Keratinocyte (primary cell): ENCODE measurements at regions not wholly inside any gene's neighbourhood (a gene's known extent, or its start where the extent isn't known, plus 50 kb on each side); places are given as distances from the start of the nearest gene placed in this dataset.

Experiments
- DNase-seq: peaks from one replicate; pipeline ENCODE4 v3.0.0-alpha.2; 2011; ENCODE audit warnings: low read depth, missing footprints, low spot score
- FAIRE-seq: peaks from 2 replicates; lab custom pipeline; 2011; peaks lifted over from hg19 to GRCh38; lab: Jason Lieb, UNC
- H2AFZ ChIP-seq: 2 replicates; pipeline ENCODE4 v1.6.0; 2012; ENCODE audit warnings: low read length, control low read depth, inconsistent platforms; ENCODE audit not compliant: control insufficient read depth
- H3K27ac ChIP-seq: 2 replicates; pipeline ENCODE4 v1.5.1; 2011; ENCODE audit warnings: low read length; ENCODE audit not compliant: control insufficient read depth, insufficient read depth
- H3K27me3 ChIP-seq: 3 replicates; pipeline ENCODE4 v1.6.0; 2011; ENCODE audit warnings: low read length; ENCODE audit not compliant: control insufficient read depth, insufficient read depth; ENCODE audit errors: extremely low read depth
- H3K36me3 ChIP-seq, 2 experiments: 2 replicates in 1 of 2; 3 replicates in 1 of 2; pipeline ENCODE4 v1.5.1; 2011; ENCODE audit warnings: low read length in 2 of 2, mild to moderate bottlenecking in 1 of 2; ENCODE audit not compliant: control insufficient read depth in 2 of 2, insufficient read depth in 2 of 2; ENCODE audit errors: extremely low read depth in 1 of 2
- H3K4me1 ChIP-seq: 3 replicates; pipeline ENCODE4 v1.5.1; 2011; ENCODE audit warnings: low read length; ENCODE audit not compliant: control insufficient read depth, insufficient read depth; ENCODE audit errors: extremely low read depth
- H3K4me2 ChIP-seq: 3 replicates; pipeline ENCODE4 v1.6.0; 2011; ENCODE audit warnings: low read depth, low read length; ENCODE audit not compliant: control insufficient read depth, insufficient read depth; ENCODE audit errors: extremely low read depth
- H3K4me3 ChIP-seq, 3 experiments: fragments of 200-600 bp in 1 of 3; sonication (generic) in 1 of 3; 2 replicates in 2 of 3; 3 replicates in 1 of 3; pipeline ENCODE4 v1.5.1; 2011 to 2016; ENCODE audit warnings: low read length in 3 of 3, mild to moderate bottlenecking in 3 of 3, control low read depth in 2 of 3, inconsistent platforms in 1 of 3, low read depth in 1 of 3, mixed read lengths in 1 of 3, mixed run types in 1 of 3, moderate library complexity in 1 of 3; ENCODE audit not compliant: control insufficient read depth in 2 of 3, insufficient read depth in 2 of 3; ENCODE audit errors: extremely low read depth in 1 of 3
- H3K79me2 ChIP-seq: 2 replicates; pipeline ENCODE4 v1.6.0; 2012; ENCODE audit warnings: low read length; ENCODE audit not compliant: control insufficient read depth, insufficient read depth
- H3K9ac ChIP-seq: 3 replicates; pipeline ENCODE4 v1.6.0; 2011; ENCODE audit warnings: low read length; ENCODE audit not compliant: control insufficient read depth, insufficient read depth; ENCODE audit errors: extremely low read depth
- H3K9me1 ChIP-seq: 3 replicates; pipeline ENCODE4 v1.6.0; 2011; ENCODE audit warnings: low read length; ENCODE audit not compliant: control insufficient read depth, insufficient read depth; ENCODE audit errors: extremely low read depth
- H3K9me3 ChIP-seq: 2 replicates; pipeline ENCODE4 v1.5.1; 2012; ENCODE audit warnings: low read depth, low read length; ENCODE audit not compliant: control insufficient read depth
- H4K20me1 ChIP-seq: 3 replicates; pipeline ENCODE4 v1.6.0; 2011; ENCODE audit warnings: low read length; ENCODE audit not compliant: control insufficient read depth, insufficient read depth; ENCODE audit errors: extremely low read depth
- EZH2 ChIP-seq: IDR thresholded peaks from one replicate; pipeline ENCODE4 v1.6.1; 2012; ENCODE audit warnings: inconsistent platforms, mild to moderate bottlenecking, low read length, moderate library complexity
- dilution Hi-C: fragments of 300-500 bp; cut with MboI; formaldehyde crosslinking; loops from one replicate; pipeline ENCODE4 v1.7.0; 2020; ENCODE audit warnings: low sequenced_read_pairs; ENCODE audit not compliant: extremely low pct_ligation_motif_present
- TF ChIP-seq, protein P1 (sequence below), 3 experiments: IDR thresholded peaks in 1 of 3; conservative IDR thresholded peaks in 1 of 3; optimal IDR thresholded peaks in 1 of 3; 2 replicates in 2 of 3; 3 replicates in 1 of 3; pipeline versions ENCODE3 to v1.5.1; 2011; ENCODE audit warnings: low read length in 3 of 3, mild to moderate bottlenecking in 3 of 3, moderate library complexity in 2 of 3, control low read depth in 1 of 3, inconsistent platforms in 1 of 3; ENCODE audit not compliant: insufficient read depth in 2 of 3; ENCODE audit errors: extremely low read depth in 1 of 3

GRCh38 chr21:16004523-16004922 lies 274.7 kb downstream of the USP25 start:
- Histone ChIP-seq H2AFZ (no peak overlapping the region), H3K9me1 (no peaks in the 10 kb centered on the region), H3K9me3 (no peaks in the 10 kb centered on the region), H3K36me3 (no peaks in the 10 kb centered on the region), H3K27ac (no peak overlapping the region), H4K20me1 (no peaks in the 10 kb centered on the region), H3K4me1 (no peaks in the 10 kb centered on the region), H3K4me2 (no peak overlapping the region), H3K4me3 (no peak overlapping the region), H3K79me2 (no peaks in the 10 kb centered on the region), H3K9ac (no peak overlapping the region), H3K27me3 (no peaks in the 10 kb centered on the region)
- dilution Hi-C loops: no loop called here
- no peak for TF ChIP-seq EZH2
- TF ChIP-seq, protein P1, sequence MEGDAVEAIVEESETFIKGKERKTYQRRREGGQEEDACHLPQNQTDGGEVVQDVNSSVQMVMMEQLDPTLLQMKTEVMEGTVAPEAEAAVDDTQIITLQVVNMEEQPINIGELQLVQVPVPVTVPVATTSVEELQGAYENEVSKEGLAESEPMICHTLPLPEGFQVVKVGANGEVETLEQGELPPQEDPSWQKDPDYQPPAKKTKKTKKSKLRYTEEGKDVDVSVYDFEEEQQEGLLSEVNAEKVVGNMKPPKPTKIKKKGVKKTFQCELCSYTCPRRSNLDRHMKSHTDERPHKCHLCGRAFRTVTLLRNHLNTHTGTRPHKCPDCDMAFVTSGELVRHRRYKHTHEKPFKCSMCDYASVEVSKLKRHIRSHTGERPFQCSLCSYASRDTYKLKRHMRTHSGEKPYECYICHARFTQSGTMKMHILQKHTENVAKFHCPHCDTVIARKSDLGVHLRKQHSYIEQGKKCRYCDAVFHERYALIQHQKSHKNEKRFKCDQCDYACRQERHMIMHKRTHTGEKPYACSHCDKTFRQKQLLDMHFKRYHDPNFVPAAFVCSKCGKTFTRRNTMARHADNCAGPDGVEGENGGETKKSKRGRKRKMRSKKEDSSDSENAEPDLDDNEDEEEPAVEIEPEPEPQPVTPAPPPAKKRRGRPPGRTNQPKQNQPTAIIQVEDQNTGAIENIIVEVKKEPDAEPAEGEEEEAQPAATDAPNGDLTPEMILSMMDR (optimal IDR thresholded peaks at IDR 0.05 in 1 of 3, IDR thresholded peaks at IDR 0.05 in 1 of 3, conservative IDR thresholded peaks at IDR 0.05 in 1 of 3; ENCODE audit: extremely low read depth in 1 of 3, insufficient read depth in 2 of 3, low read length in 3 of 3): no peak
- FAIRE-seq (no peak), DNase-seq (no peak)

DNA sequence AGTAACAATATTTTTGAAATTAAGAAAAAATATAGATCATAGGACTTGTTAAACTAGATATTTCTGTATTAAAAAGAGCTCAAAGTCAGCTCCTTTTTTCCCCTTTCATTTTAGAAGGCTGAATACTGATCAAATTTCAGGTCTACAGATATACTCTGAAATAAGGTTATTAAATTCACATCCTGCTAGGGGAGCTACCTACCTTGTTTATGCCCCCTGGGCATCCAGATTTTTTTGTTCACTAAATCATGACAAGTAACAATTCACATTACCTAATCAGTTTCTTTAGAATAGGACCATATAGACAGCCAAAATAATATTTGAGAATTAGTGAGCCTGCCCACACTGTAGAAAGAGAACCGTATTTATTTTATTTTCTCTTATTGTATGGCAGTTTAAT lies 276.2 kb downstream of the USP25 start:
- Histone ChIP-seq H3K27me3 (no peaks in the 10 kb centered on the region), H3K9ac (no peak overlapping the region), H3K9me3 (no peaks in the 10 kb centered on the region), H3K9me1 (no peaks in the 10 kb centered on the region), H4K20me1 (no peaks in the 10 kb centered on the region), H3K4me2 (no peak overlapping the region), H3K4me1 (no peaks in the 10 kb centered on the region), H3K36me3 (no peaks in the 10 kb centered on the region), H3K4me3 (no peak overlapping the region), H3K27ac (no peak overlapping the region), H3K79me2 (no peaks in the 10 kb centered on the region), H2AFZ (no peak overlapping the region)
- DNase-seq (no peak), FAIRE-seq (no peak)
- dilution Hi-C loops: no loop called here
- TF ChIP-seq EZH2: no peak

GRCh38 chr21:16007943-16008342 lies 278.2 kb downstream of the USP25 start:
- H3K27ac ChIP-seq: no peak overlapping the region
- H3K4me2 ChIP-seq: no peak overlapping the region
- no peak overlapping the region for H3K4me3 ChIP-seq
- DNase-seq: no peak
- dilution Hi-C loops: no loop called here
- no peak overlapping the region for H3K9ac ChIP-seq
- H3K4me1 ChIP-seq: no peaks in the 10 kb centered on the region
- no peaks in the 10 kb centered on the region for H4K20me1 ChIP-seq
- H3K27me3 ChIP-seq: no peaks in the 10 kb centered on the region
- H2AFZ ChIP-seq: no peak overlapping the region
- FAIRE-seq: no peak
- no peaks in the 10 kb centered on the region for H3K9me1 ChIP-seq
- TF ChIP-seq EZH2: no peak
- TF ChIP-seq, protein P1 (optimal IDR thresholded peaks at IDR 0.05 in 1 of 3, IDR thresholded peaks at IDR 0.05 in 1 of 3, conservative IDR thresholded peaks at IDR 0.05 in 1 of 3; ENCODE audit: extremely low read depth in 1 of 3, insufficient read depth in 2 of 3, low read length in 3 of 3): no peak
- H3K79me2 ChIP-seq: no peaks in the 10 kb centered on the region
- H3K36me3 ChIP-seq: no peaks in the 10 kb centered on the region
- no peaks in the 10 kb centered on the region for H3K9me3 ChIP-seq
